Subcutaneous abdominal adipose tissue (tissue), 5 donors: ENCODE measurements at regions not wholly inside any gene's neighbourhood (a gene's known extent, or its start where the extent isn't known, plus 50 kb on each side); places are given as distances from the start of the nearest gene placed in this dataset.

Source experiments
- H3K27ac ChIP-seq: one replicate; pipeline ENCODE4 v1.7.0; 2013; ENCODE audit warnings: low read depth, mild to moderate bottlenecking, inconsistent platforms, low read length, moderate library complexity
- H3K27me3 ChIP-seq, 5 donors: one replicate each; pipeline ENCODE4 v1.7.0; 2013; ENCODE audit warnings: low read length in 5 of 5, inconsistent platforms in 1 of 5; ENCODE audit not compliant: control insufficient read depth in 5 of 5, insufficient read depth in 4 of 5
- H3K36me3 ChIP-seq, 5 donors: one replicate each; pipeline ENCODE4 v1.7.0; 2013; ENCODE audit warnings: low read length in 5 of 5; ENCODE audit not compliant: control insufficient read depth in 5 of 5, insufficient read depth in 5 of 5
- H3K4me1 ChIP-seq, 5 donors: one replicate each; pipeline ENCODE4 v1.7.0; 2013; ENCODE audit warnings: low read length in 5 of 5, mild to moderate bottlenecking in 3 of 5, moderate library complexity in 1 of 5; ENCODE audit not compliant: control insufficient read depth in 5 of 5, insufficient read depth in 5 of 5
- H3K4me3 ChIP-seq, 5 donors: one replicate each; pipeline ENCODE4 v1.7.0; 2013; ENCODE audit warnings: low read length in 5 of 5, low read depth in 1 of 5
- H3K9ac ChIP-seq, 5 donors: one replicate each; pipeline ENCODE4 v1.7.0; 2013; ENCODE audit warnings: low read length in 5 of 5, mild to moderate bottlenecking in 4 of 5, moderate library complexity in 3 of 5
- H3K9me3 ChIP-seq, 5 donors: one replicate each; pipeline ENCODE4 v1.7.0; 2013; ENCODE audit warnings: low read length in 5 of 5; ENCODE audit not compliant: control insufficient read depth in 5 of 5
- donor health status: healthy.
- donor health status: healthy.
- donor health status: healthy.
- donor health status: healthy.
- donor health status: healthy.

- Histone ChIP-seq H3K4me3 (no peak overlapping the region), H3K36me3 (no peaks in the 10 kb centered on the region), H3K9ac (no peak overlapping the region), H3K4me1 (peaks cover 0 to 8% (median 5%) of the 10 kb centered on the region in 5 donors), H3K9me3 (peaks cover 0 to 11% (median 8%) of the 10 kb centered on the region in 5 donors), H3K27ac (no peak overlapping the region), H3K27me3 (peaks cover 17 to 28% (median 23%) of the 10 kb centered on the region in 5 donors)
Observed at GRCh38 chr14:104342435-104343293, 204.3 kb downstream of the KIF26A start.

GRCh38 chr14:104343294-104343625 is 204.9 kb downstream of the KIF26A start:
- no peak overlapping the region for H3K27ac ChIP-seq
- H3K4me1 ChIP-seq = peaks cover 0 to 8% (median 5%) of the 10 kb centered on the region in 5 donors
- H3K9me3 ChIP-seq = peaks cover 0 to 6% (median 5%) of the 10 kb centered on the region in 5 donors
- H3K9ac ChIP-seq = no peak overlapping the region
- no peaks in the 10 kb centered on the region for H3K36me3 ChIP-seq
- peaks cover 17 to 28% (median 23%) of the 10 kb centered on the region in 5 donors for H3K27me3 ChIP-seq
- H3K4me3 ChIP-seq = no peak overlapping the region

- no peak overlapping the region for H3K4me3 ChIP-seq
- H3K9ac ChIP-seq = no peak overlapping the region
- peaks cover 0 to 3% (median 0%) of the 10 kb centered on the region in 5 donors for H3K9me3 ChIP-seq
- H3K27me3 ChIP-seq = peaks cover 17 to 28% (median 23%) of the 10 kb centered on the region in 5 donors
- H3K4me1 ChIP-seq = peaks cover 0 to 8% (median 5%) of the 10 kb centered on the region in 5 donors
- H3K27ac ChIP-seq = no peak overlapping the region
- H3K36me3 ChIP-seq = no peaks in the 10 kb centered on the region
Observed at GRCh38 chr14:104343690-104344640, 205.6 kb downstream of the KIF26A start.

DNA sequence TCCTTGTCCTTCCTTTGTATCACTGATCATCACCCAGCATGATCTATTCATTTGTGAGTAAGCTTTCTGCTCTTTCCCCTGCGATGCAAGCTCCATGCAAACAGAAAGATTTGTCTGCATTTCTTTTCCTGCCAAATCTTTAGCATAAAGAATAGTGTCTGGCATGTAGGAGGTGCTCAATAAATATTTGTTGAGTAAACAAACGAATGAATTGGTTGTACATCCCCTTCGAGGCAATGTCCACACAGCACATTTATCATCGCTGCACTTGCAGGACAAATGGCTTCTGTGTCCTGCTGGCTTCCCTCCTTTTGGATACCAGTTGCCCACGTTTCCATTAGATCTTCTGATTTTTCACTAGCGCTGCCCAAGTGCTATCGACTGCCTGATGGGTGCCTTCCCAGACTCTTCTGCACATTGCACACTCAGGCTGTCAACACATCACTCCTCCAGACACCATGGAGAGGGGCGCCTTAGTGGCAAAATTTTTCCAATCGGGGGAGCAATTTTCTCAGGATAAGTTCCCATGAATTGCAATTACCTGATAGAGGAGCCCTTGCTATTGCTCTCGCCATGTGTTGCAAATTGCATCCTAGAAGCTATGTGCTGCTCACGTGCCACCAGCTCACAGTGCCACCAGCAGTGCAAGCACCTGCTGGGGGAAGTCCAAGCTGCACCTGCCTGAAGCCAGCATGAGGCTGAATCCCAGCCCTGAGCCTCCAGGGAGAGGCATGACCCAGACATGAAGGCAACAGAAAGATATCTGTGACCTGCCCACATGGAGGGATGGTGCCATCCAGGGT is 206.6 kb downstream of the KIF26A start:
- Histone ChIP-seq H3K4me3 (no peak overlapping the region), H3K27me3 (peaks cover 18 to 28% (median 23%) of the 10 kb centered on the region in 5 donors), H3K36me3 (no peaks in the 10 kb centered on the region), H3K9ac (no peak overlapping the region), H3K9me3 (peaks cover 0 to 3% (median 0%) of the 10 kb centered on the region in 5 donors), H3K27ac (no peak overlapping the region), H3K4me1 (peaks cover 0 to 11% (median 5%) of the 10 kb centered on the region in 5 donors)

GRCh38 chr14:104345621-104346462 is 207.5 kb downstream of the KIF26A start:
- Histone ChIP-seq H3K4me3 (no peak overlapping the region), H3K36me3 (no peaks in the 10 kb centered on the region), H3K27me3 (peaks cover 18 to 28% (median 23%) of the 10 kb centered on the region in 5 donors), H3K9me3 (peaks cover 0 to 3% (median 0%) of the 10 kb centered on the region in 5 donors), H3K9ac (no peak overlapping the region), H3K27ac (no peak overlapping the region), H3K4me1 (peaks cover 0 to 14% (median 5%) of the 10 kb centered on the region in 5 donors)

GRCh38 chr14:104346608-104347007 is 208.2 kb downstream of the KIF26A start:
- Histone ChIP-seq H3K9me3 (peaks cover 0 to 5% (median 0%) of the 10 kb centered on the region in 5 donors), H3K9ac (no peak overlapping the region), H3K27me3 (peaks cover 18 to 28% (median 22%) of the 10 kb centered on the region in 5 donors), H3K4me1 (peaks cover 0 to 15% (median 5%) of the 10 kb centered on the region in 5 donors), H3K4me3 (no peak overlapping the region), H3K36me3 (no peaks in the 10 kb centered on the region), H3K27ac (no peak overlapping the region)

DNA sequence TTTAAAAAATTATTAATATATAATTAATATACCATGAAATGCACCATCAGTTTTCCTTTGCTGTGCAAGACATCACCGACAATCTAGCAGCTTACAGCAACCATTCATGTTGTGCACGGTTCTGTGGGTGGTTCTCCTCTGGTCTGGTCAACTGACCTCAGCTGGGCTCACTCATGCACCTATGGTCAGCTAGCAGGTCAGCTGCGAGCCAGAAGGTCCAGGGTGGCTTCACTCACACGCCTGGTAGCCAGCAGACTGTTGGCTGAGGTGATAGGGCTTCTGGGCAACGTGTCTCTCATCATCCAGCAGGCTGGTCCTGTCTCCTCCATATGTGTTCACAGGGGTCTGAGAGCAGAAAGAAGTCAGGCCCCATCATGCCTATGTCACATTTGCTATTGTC is 210.4 kb downstream of the KIF26A start:
- Histone ChIP-seq H3K9ac (no peak overlapping the region), H3K9me3 (peaks cover 0 to 16% (median 3%) of the 10 kb centered on the region in 5 donors), H3K27ac (no peak overlapping the region), H3K4me1 (peaks cover 0 to 11% (median 0%) of the 10 kb centered on the region in 5 donors), H3K36me3 (no peaks in the 10 kb centered on the region), H3K27me3 (peaks cover 15 to 21% (median 18%) of the 10 kb centered on the region in 5 donors), H3K4me3 (no peak overlapping the region)

GRCh38 chr14:104349950-104350349 is 211.6 kb downstream of the KIF26A start:
- Histone ChIP-seq H3K9ac (no peak overlapping the region), H3K36me3 (no peaks in the 10 kb centered on the region), H3K27ac (no peak overlapping the region), H3K27me3 (peaks cover 8 to 19% (median 16%) of the 10 kb centered on the region in 5 donors), H3K4me3 (no peak overlapping the region), H3K4me1 (peaks cover 0 to 19% (median 0%) of the 10 kb centered on the region in 5 donors), H3K9me3 (peaks cover 0 to 16% (median 3%) of the 10 kb centered on the region in 5 donors)
